Urinary bladder (tissue), 3 donors: ENCODE measurements at regions not wholly inside any gene's neighbourhood (a gene's known extent, or its start where the extent isn't known, plus 50 kb on each side); places are given as distances from the start of the nearest gene placed in this dataset.

Source experiments
- DNase-seq: peaks from one replicate; pipeline ENCODE4 v3.0.0-alpha.2; 2015; ENCODE audit errors: extremely low spot score
- H3K27ac ChIP-seq: one replicate; pipeline ENCODE4 v1.5.1; 2013; ENCODE audit warnings: low read depth, mild to moderate bottlenecking, moderate library complexity
- H3K36me3 ChIP-seq: one replicate; pipeline ENCODE4 v1.6.1; 2013; ENCODE audit warnings: mild to moderate bottlenecking, moderate library complexity; ENCODE audit not compliant: insufficient read depth
- H3K4me1 ChIP-seq: one replicate; pipeline ENCODE4 v1.6.1; 2013; ENCODE audit warnings: mild to moderate bottlenecking, moderate library complexity; ENCODE audit not compliant: insufficient read depth
- H3K4me3 ChIP-seq: one replicate; pipeline ENCODE4 v1.5.1; 2013; ENCODE audit warnings: low read depth, low read length
- WGBS: extraction: QIAGEN DNeasy Blood & Tissue Kit; methylation state at CpG from one replicate; pipeline ENCODE4 v1.1.7; 2013; 5-methylcytosine and 5-hydroxymethylcytosine counted together
- donor health status: healthy with polysubstance abuse.
- donor health status: healthy.

DNA sequence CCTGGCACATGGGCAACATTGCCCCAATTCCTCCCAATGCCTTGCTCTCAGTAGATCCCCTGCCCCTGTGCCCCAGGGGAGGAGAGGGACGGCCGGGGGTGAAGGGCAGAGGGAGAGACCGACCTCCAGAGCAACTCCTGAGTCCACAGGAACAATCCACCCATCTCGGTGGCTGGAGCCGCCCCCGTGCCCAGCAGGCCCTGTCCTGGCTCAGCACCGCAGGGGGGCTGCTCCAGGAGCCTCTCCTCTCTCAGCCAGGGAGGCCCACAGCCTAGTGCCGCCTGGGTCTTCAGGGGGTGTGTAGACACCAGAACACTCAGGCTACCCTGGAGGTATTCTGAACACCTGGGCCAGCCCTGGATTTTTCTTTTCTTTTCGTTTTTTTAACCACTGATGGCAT is 233.7 kb upstream of the SDK2 start:
- H3K27ac ChIP-seq: no peak overlapping the region
- DNase-seq: no peak
- H3K36me3 ChIP-seq: no peaks in the 10 kb centered on the region
- no peaks in the 10 kb centered on the region for H3K4me1 ChIP-seq
- H3K4me3 ChIP-seq: no peak overlapping the region
- WGBS: 77% methylated on average over 9 of the region's 9 CpGs

DNA sequence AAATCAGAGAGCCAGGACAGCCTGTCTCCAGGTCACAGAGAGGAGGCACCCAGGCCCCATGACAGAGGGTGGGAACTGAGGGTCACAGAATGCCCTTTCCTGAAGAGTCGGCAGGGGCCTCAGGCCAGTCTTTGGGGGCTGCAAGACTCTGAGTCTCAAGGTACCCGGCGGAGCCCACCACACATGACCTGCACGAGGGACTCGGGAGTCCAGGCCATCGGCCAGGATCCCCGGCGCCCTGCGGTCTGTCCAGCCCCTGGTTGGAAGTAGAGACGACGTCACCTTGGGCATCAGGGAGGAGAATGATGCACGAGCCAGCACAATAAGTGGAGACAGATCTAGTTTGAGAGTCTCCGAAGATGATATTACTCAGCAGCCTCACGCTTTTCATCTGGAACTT is 234.7 kb upstream of the SDK2 start:
- no peaks in the 10 kb centered on the region for H3K36me3 ChIP-seq
- 83% methylated on average over 14 of the region's 14 CpGs for WGBS
- H3K4me1 ChIP-seq: no peaks in the 10 kb centered on the region
- no peak overlapping the region for H3K27ac ChIP-seq
- no peak overlapping the region for H3K4me3 ChIP-seq
- DNase-seq: no peak

DNA sequence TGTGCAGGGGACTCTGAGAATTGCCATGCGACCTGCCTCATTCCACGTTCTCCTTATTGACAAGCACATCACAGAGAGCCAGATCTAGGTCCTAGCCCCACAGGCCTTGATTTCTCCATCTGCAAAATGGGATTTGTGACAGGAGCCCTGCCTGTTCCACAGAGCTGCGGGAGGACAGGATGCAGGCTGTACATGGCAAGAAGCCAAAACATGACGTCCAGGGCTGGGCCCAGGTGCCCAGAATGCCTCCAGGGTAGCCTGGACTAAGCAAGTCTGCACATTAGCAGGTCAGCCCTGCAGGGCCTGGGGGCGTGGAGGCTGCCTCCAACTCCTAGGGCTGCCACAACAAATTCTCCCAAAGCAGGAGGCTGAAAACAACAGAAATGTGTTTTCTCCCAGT is 235.7 kb upstream of the SDK2 start:
- H3K27ac ChIP-seq: no peak overlapping the region
- DNase-seq: no peak
- H3K36me3 ChIP-seq: no peaks in the 10 kb centered on the region
- no peaks in the 10 kb centered on the region for H3K4me1 ChIP-seq
- no peak overlapping the region for H3K4me3 ChIP-seq
- 59% methylated on average over 5 of the region's 5 CpGs for WGBS

DNA sequence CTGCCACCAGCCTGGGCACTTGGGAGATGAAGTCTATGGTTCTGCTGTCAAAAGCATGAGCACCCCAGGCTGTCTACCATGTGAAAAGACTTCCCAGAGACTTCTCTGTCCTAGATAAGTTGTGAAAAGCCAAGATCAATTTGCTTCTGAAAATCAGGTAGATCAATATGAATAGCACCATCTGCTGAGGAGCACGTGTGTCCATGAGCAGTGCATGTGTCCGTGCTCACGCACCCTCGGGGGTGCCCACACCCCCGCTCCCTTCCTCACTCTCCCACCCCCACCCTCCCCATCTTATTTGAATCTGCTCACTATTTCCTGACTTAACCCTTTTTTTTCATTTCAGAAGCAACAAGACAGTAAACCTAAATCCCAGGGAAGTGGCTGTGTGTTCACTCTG is 238.3 kb upstream of the SDK2 start:
- no peaks in the 10 kb centered on the region for H3K36me3 ChIP-seq
- DNase-seq: no peak
- no peak overlapping the region for H3K4me3 ChIP-seq
- H3K4me1 ChIP-seq: no peaks in the 10 kb centered on the region
- H3K27ac ChIP-seq: no peak overlapping the region
- 35% methylated on average over 5 of the region's 5 CpGs for WGBS

DNA sequence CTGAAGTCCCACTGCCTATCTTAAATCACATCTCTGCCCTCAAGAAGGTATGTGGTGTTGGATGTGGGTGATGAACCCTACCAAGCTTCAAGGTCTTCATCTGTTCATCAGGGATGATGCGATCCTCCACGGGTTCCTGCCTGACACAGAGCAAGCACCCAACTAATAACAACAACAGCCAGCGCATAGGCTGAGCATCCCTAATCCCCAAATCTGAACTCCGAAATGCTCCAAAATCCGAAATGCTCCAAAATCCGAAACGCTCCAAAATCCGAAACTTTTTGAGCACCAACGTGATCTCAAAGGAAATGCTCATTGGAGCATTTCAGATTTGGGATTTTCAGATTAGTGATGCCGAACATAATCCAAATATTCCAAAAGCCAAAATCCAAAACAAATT is 238.9 kb upstream of the SDK2 start:
- no peak overlapping the region for H3K4me3 ChIP-seq
- no peaks in the 10 kb centered on the region for H3K36me3 ChIP-seq
- no peaks in the 10 kb centered on the region for H3K4me1 ChIP-seq
- WGBS: 88% methylated on average over 10 of the region's 10 CpGs
- no peak overlapping the region for H3K27ac ChIP-seq
- no peak for DNase-seq

- 65% methylated on average over 3 of the region's 3 CpGs for WGBS
- DNase-seq: no peak
Observed at GRCh38 chr17:73887739-73888138, 243.5 kb upstream of the SDK2 start.

GRCh38 chr17:73888862-73889261 is 244.6 kb upstream of the SDK2 start:
- Histone ChIP-seq H3K27ac (no peak overlapping the region), H3K4me1 (no peaks in the 10 kb centered on the region), H3K4me3 (no peak overlapping the region), H3K36me3 (no peaks in the 10 kb centered on the region)
- 54% methylated on average over 7 of the region's 7 CpGs for WGBS
- no peak for DNase-seq

More at GRCh38 chr17:73887739-73888138, 243.5 kb upstream of the SDK2 start:
- Histone ChIP-seq H3K36me3 (no peaks in the 10 kb centered on the region), H3K4me1 (no peaks in the 10 kb centered on the region), H3K27ac (no peak overlapping the region), H3K4me3 (no peak overlapping the region)

GRCh38 chr17:73889439-73889838 is 245.2 kb upstream of the SDK2 start:
- H3K4me1 ChIP-seq: no peaks in the 10 kb centered on the region
- no peak overlapping the region for H3K27ac ChIP-seq
- WGBS: 89% methylated on average over 2 of the region's 2 CpGs
- no peak overlapping the region for H3K4me3 ChIP-seq
- H3K36me3 ChIP-seq: no peaks in the 10 kb centered on the region
- DNase-seq: no peak

DNA sequence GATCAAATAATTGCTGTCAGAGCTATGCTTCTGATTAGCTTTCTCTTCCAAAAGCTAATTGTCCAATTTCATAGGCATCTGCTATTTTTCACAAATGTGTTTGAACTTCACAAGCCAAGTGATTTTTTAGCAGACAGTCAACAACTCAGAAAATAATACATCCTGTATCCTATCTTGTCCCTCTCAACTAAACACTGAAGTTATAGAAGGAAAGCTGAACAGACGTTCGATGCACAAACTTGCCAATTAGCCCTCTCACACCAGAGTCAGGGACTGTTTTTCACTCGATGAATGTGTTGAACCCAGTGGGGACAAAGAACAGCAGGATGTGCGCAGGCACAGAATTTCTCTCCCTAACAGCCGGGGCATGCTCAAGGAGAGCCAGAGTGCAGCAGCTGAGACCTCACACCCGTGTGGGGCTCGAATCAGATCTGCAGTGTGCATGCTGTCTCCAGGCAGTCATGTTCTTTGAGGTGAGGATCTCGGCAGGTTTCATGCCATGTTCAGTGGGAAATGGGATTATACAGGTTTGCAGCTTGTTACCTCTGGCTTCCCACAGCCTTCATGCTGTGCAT is 246.7 kb upstream of the SDK2 start:
- Histone ChIP-seq H3K27ac (no peak overlapping the region), H3K4me3 (no peak overlapping the region), H3K36me3 (no peaks in the 10 kb centered on the region), H3K4me1 (no peaks in the 10 kb centered on the region)
- no peak for DNase-seq
- 68% methylated on average over 8 of the region's 8 CpGs for WGBS

DNA sequence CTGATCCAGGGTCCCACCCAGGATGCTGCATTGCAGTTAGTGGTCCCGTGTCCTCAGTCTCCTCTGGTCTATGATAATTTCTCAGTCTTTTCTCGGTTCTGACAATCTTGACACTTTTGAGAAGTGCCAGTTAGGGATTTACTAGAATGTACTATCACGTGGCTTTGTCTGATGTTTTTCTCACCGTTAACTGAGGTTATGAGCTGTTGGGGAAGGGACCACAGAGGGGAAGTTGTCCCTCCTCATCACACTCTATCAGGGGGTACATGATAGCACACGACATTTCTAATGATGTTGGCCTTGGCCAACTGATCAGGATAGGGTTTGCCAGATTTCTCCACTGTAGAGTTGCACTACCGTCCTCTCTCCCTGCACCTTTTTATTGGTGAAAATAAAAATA is 250.9 kb upstream of the SDK2 start:
- Histone ChIP-seq H3K36me3 (no peaks in the 10 kb centered on the region), H3K27ac (no peak overlapping the region), H3K4me3 (no peak overlapping the region), H3K4me1 (no peaks in the 10 kb centered on the region)
- DNase-seq: no peak
- WGBS: 54% methylated on average over 6 of the region's 6 CpGs

GRCh38 chr17:73896966-73897365 is 252.7 kb upstream of the SDK2 start:
- Histone ChIP-seq H3K4me1 (no peaks in the 10 kb centered on the region), H3K27ac (no peak overlapping the region), H3K4me3 (no peak overlapping the region), H3K36me3 (no peaks in the 10 kb centered on the region)
- 66% methylated on average over 4 of the region's 4 CpGs for WGBS
- no peak for DNase-seq

DNA sequence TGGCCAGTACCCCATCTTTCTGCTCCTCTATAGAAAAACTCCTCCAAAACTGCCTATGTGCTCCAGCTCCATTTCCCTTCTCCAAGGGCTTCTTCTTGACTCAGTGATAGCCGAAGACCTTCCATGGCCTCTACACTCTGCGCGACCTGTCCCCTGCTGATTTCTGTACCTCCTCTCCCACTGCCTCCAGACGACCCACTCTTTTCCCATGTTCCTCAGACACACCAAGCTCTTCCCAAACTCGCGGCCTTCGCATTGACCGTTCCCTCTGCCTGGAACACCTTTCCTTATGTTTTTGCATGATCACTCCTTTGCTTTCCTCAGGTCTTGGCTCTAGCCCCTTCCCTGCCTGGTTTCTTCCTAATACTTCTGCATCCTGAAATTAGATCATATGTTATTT is 255.6 kb upstream of the SDK2 start:
- no peak overlapping the region for H3K27ac ChIP-seq
- H3K4me1 ChIP-seq: no peaks in the 10 kb centered on the region
- no peak for DNase-seq
- H3K36me3 ChIP-seq: no peaks in the 10 kb centered on the region
- WGBS: 94% methylated on average over 8 of the region's 8 CpGs
- H3K4me3 ChIP-seq: no peak overlapping the region

GRCh38 chr17:73900516-73900915 is 256.3 kb upstream of the SDK2 start:
- Histone ChIP-seq H3K4me1 (no peaks in the 10 kb centered on the region), H3K4me3 (no peak overlapping the region), H3K36me3 (no peaks in the 10 kb centered on the region), H3K27ac (no peak overlapping the region)
- 78% methylated on average over 7 of the region's 7 CpGs for WGBS
- no peak for DNase-seq

- Histone ChIP-seq H3K36me3 (no peaks in the 10 kb centered on the region), H3K4me3 (no peak overlapping the region), H3K27ac (no peak overlapping the region), H3K4me1 (no peaks in the 10 kb centered on the region)
- WGBS: 83% methylated on average over 2 of the region's 2 CpGs
- no peak for DNase-seq
Observed at GRCh38 chr17:73901249-73901648, 257.0 kb upstream of the SDK2 start.
